Limb (tissue), 2 donors: ENCODE measurements at regions not wholly inside any gene's neighbourhood (a gene's known extent, or its start where the extent isn't known, plus 50 kb on each side); places are given as distances from the start of the nearest gene placed in this dataset.
"Not testable (repeated sequence)": the region's sequence is repeated elsewhere in the genome, so short reads cannot be mapped to it uniquely, and the experiment has no call there.

Source experiments
- DNase-seq, 2 donors: peaks; one replicate each; pipeline ENCODE4 v3.0.0-alpha.2; 2016; ENCODE audit errors: extremely low spot score in 2 of 2

- DNase-seq, result no peak
Measured at GRCh38 chr5:92568522-92568921, 1012.5 kb downstream of the NR2F1-AS1 start.

- no peak for DNase-seq
Measured at GRCh38 chr5:92567831-92568450, 1013.1 kb downstream of the NR2F1-AS1 start.

DNA sequence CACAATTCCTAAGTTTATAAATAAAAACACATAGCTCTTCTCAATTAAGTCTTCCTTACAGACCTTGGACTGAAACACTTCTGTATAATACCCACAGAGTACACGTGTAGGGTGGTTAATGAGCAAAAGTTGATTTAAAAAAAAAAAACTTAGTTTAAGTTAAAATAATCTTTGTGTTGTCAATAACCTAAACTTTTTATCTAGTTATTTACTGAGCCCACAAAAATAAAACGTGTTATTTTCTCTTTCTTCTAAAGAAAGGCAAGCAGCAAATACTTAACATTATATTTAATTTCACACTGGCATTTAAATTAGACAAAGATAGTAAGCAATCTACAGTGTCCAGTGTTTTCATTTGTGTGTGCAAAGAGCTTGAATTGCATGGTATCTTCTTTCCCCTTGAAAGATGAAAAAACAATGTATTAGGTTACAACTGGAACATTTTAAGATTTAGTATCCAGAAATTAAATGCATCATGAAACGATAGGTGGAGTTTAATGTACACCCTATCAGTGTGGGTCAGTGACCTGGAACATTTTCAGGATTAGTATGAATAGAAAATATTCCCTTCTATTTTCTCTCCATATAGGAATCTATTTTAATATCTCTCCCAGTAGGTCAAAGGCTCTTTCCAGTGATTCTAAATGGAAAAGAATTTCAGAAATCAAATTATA lies 1014.8 kb downstream of the NR2F1-AS1 start:
- no peak for DNase-seq

DNA sequence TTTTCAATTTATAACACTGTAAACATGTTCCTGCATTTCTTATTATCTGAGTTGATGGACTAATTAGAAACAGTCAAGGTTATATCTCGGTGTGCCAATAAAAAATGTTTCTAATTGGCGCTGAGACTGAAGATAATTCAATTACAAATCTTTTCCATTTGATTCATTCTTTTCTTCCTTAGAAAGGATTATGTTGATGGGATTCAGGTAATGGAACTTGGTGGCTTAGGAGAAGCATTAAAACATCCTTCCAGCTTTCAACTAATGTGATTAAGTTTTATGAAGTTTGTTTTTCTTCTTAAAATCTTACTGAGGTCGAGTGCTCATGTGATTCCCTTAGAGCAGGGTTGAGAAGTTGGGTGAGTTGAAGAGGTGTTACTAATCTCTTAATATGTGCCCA lies 1015.3 kb downstream of the NR2F1-AS1 start:
- no peak for DNase-seq

- no peak for DNase-seq
Measured at GRCh38 chr5:92562065-92562464, 1019.0 kb downstream of the NR2F1-AS1 start.

DNA sequence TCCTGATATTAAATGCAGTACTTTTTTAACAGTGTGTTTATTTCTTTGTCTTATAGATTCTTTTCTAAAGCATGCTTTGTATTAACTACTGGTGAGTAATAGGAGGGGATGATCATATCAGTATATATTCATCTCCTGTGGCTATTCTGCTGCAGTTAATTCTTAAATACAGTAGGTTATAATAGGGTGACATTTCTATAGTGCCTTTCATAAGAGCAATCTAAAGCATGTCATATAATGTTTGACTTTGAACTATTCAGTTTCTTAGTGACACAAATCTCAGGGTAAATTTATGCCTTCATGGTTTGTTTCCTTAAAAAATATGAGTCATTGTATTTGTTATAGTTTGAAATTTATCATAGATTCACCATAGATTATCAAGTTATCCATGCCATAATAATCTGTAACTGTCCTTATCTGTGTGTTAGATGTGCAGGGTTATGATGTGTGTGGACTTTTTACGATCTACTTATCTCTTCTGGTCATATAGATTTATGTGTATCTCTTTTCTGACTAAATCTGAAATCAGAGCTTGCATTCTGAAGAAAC lies 1019.5 kb downstream of the NR2F1-AS1 start:
- no peak for DNase-seq

GRCh38 chr5:92560698-92561401 lies 1020.2 kb downstream of the NR2F1-AS1 start:
- DNase-seq, result no peak

- DNase-seq, result no peak
Measured at GRCh38 chr5:92559781-92560180, 1021.2 kb downstream of the NR2F1-AS1 start.

DNA sequence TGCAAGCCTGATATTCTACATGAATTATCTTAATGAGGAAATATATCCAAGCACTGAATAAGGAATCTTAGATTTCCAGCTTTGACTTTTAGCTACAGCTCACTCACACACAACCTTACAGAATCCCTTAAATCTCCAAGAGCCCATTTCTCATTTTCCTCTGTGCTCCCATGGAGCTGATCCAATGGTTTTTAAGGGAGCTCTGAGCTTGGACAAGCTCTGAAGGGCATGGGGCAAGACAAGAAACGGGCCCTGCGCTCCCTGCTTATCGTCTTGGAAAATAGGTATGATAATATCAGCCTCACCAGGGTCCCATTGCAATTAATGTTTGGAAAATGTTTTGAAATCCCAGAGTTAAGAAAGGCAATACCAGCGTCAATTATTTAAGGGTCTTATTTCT lies 1021.7 kb downstream of the NR2F1-AS1 start:
- DNase-seq, result no peak

GRCh38 chr5:92556747-92557146 lies 1024.3 kb downstream of the NR2F1-AS1 start:
- DNase-seq, result no peak

DNA sequence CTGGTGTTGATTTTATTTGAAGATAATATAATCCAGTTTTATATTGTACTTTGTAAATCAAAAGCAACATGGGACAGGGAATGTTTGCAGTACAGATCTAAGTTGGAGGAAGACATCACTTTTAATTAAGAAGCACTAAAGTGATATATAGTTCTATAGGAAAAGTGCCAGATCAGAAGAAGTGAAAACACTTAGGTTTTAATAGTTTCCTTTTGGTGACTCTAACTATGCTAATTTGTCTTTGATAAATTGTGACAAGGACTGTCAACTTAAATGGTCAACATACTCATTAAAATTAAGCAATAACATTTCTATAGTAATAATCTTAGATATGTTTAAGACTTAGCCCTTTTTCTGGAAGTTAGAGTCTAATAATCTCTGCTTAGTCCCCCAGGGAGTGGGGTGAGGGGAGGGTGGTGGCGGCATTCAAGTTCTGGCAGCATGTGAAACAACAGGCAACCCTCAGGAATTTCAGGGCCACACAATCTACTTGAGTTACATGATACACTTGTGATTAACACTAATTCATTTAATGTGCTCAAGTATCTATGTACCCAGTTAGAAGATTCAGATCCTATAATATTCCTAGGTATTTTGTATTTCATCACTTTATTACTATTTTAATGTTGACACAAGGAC lies 1026.5 kb downstream of the NR2F1-AS1 start:
- DNase-seq, result no peak

DNA sequence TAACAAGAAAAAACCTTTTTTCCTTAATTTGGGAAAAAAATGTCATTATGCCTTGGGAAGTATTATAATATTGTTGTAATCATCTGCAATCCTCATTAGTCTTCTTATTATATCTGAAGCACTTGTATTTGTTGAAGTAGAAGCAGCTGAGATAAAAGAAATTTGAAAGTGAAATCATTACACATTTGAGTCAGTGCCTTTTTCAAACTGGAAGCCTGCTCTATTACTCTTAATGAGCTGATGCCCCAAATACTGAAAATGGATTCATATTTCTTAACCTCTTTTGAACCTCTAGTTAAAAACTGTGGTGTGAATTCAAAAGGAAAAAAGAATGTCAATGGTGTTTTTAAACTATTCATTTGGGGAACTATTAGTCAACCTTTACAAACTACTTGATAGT lies 1027.7 kb downstream of the NR2F1-AS1 start:
- no peak for DNase-seq

DNA sequence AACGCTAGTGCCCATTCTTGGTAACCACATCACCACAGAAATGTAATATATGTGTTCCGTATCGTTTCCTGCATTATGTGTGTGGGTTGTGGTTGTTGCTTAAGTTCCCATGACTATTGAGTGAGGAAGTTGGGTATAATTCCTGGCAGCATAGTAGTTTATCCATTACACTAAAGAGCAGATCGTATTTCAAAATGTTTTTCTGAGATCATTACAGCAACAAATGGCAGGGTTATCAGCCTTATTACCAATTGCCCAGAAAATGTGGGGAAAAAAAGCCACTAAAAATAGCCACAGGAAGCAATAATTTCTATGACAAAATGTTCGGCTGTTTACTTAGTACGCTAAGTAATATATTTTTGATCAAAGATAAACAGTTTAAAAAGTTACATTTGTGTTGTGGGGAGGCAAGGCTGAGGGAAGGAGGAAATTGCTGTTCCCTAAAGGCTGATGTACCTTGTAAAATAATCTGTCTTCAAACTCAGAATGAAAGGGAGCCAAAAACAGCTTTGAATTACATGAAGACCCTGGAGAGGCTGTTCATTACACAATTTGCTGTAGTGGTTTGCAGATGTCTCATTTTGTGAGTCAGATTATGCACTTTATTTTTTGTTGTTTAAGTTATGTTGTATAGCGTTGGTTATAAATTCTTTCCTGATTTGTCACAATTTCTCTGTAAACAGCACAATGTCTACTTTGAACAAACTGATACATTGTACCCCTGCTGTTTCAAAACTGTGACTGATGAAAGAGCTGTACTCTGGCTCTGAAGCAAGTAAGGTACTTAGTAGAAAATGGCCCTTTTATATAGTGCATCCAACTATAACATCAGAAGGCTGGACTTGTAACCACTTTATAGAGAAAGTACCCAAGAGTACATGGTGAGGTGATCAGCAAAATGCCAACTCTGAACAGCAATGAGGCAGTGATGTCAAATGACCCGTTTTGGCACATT lies 1028.5 kb downstream of the NR2F1-AS1 start:
- DNase-seq, result peak in 1 of 2 donors; percentile 62

GRCh38 chr5:92548346-92548745 lies 1032.7 kb downstream of the NR2F1-AS1 start:
- no peak for DNase-seq

DNA sequence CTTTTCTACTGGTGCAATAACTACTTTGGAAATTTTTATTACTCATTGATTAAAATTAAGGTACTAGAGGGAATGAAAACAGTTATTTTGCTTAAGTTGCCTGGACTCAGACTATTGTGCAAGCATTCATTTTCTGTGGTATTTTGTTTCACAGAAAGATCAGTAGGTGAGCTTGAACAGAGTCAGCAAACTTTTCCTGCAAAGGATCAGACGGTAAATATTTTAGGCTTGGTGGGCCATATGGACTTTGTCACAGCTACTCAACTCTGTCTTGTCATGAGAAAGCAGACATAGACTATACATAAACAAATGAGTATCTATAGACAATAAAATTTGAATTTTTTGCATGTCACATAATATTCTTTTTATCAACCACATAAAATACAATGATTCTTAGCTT lies 1036.4 kb downstream of the NR2F1-AS1 start:
- no peak for DNase-seq

DNA sequence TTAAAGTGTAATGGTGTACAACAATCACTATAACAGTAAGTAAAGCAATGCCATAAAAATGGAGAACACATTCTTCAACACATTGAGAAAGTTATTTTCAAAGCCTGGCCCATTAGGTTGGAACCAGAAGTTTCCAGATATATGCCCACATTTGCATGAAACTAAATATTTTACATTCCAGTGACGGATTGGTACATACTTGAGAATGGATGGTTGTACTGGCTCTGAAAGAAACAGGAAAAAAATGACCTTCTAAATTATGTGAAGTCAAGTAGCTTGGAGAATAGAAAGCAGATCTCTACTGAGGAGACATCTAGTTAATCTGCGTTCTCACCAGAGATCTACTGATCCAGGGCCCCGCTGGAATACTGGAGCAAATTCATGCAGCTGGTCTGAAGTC lies 1037.0 kb downstream of the NR2F1-AS1 start:
- no peak for DNase-seq

DNA sequence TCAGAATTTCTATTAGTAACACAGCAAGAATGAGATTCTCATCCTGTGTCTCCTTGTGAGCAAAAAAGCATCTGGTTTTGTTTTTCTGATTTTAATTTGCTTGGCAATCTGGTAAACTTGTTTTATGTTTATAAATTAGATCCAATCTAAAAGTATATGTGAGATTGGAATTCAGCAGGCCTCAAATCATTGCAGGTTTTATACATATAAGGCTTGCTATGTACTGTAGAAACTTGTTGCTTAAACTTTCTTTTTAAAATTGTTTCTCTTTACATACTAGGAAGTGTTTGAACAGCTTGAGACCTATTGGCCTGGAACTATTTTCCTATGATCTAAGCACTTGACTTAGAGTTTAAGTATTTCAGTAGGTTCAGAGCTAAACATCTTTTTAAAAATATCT lies 1037.8 kb downstream of the NR2F1-AS1 start:
- no peak for DNase-seq

GRCh38 chr5:92542017-92542416 lies 1039.0 kb downstream of the NR2F1-AS1 start:
- not testable (repeated sequence) for DNase-seq

GRCh38 chr5:92527311-92528078 lies 1053.5 kb downstream of the NR2F1-AS1 start:
- no peak for DNase-seq

- no peak for DNase-seq
Measured at GRCh38 chr5:92525131-92525530, 1055.9 kb downstream of the NR2F1-AS1 start.
